Adrenal gland (tissue), 5 donors: ENCODE measurements at regions not wholly inside any gene's neighbourhood (a gene's known extent, or its start where the extent isn't known, plus 50 kb on each side); places are given as distances from the start of the nearest gene placed in this dataset.

Source experiments
- POLR2A ChIP-seq, 2 donors: fragments of 450-650 bp; IDR thresholded peaks; one replicate each; pipeline ENCODE4 v1.6.1; 2017; ENCODE audit warnings: antibody characterized with exemption in 2 of 2, mild to moderate bottlenecking in 2 of 2, moderate library complexity in 1 of 2
- TF ChIP-seq, protein P1 (sequence below), 6 experiments: fragments of 450-650 bp in 4 of 6; fragments of 200-600 bp in 2 of 6; sonication (generic) in 1 of 6; IDR thresholded peaks; 1 replicate in 5 of 6; 2 replicates in 1 of 6; pipeline versions ENCODE4 v1.5.1 to v1.8.0; 2016 to 2021; ENCODE audit warnings: antibody characterized with exemption in 6 of 6, mild to moderate bottlenecking in 2 of 6, moderate library complexity in 1 of 6
- donor health status: DM: no; HTN: no; CAD: no.

GRCh38 chr2:210998334-210998733 is 441.9 kb downstream of the CPS1 start:
- TF ChIP-seq, protein P1, sequence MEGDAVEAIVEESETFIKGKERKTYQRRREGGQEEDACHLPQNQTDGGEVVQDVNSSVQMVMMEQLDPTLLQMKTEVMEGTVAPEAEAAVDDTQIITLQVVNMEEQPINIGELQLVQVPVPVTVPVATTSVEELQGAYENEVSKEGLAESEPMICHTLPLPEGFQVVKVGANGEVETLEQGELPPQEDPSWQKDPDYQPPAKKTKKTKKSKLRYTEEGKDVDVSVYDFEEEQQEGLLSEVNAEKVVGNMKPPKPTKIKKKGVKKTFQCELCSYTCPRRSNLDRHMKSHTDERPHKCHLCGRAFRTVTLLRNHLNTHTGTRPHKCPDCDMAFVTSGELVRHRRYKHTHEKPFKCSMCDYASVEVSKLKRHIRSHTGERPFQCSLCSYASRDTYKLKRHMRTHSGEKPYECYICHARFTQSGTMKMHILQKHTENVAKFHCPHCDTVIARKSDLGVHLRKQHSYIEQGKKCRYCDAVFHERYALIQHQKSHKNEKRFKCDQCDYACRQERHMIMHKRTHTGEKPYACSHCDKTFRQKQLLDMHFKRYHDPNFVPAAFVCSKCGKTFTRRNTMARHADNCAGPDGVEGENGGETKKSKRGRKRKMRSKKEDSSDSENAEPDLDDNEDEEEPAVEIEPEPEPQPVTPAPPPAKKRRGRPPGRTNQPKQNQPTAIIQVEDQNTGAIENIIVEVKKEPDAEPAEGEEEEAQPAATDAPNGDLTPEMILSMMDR (IDR thresholded peaks at IDR 0.05): no peak
- no peak for TF ChIP-seq POLR2A (IDR thresholded peaks at IDR 0.05)
